ENCODE measurements at regions not wholly inside any gene's neighbourhood (a gene's known extent, or its start where the extent isn't known, plus 50 kb on each side); places are given as distances from the start of the nearest gene placed in this dataset.

GRCh38 chr13:104796581-104796980, 1730.4 kb upstream of the SLC10A2 start:
- Histone ChIP-seq H3K4me3 (ENCODE audit: insufficient read depth, low read depth, low read length) (no peak overlapping the region), H3K4me2 (ENCODE audit: low read depth, low read length) (no peak overlapping the region), H4K91ac (ENCODE audit: insufficient read depth, low read depth, low read length) (no peak overlapping the region), H3K9me3 (ENCODE audit: control insufficient read depth, insufficient read depth, low read length) (no peaks in the 10 kb centered on the region), H3K4ac (ENCODE audit: low read depth, low read length) (no peak overlapping the region), H3K27me3 (ENCODE audit: control insufficient read depth, insufficient read depth, low read length) (no peaks in the 10 kb centered on the region), H3K9ac (ENCODE audit: low read depth, low read length) (no peak overlapping the region), H3K14ac (replicated peaks; ENCODE audit: low read depth, low read length) (no peak overlapping the region), H3K9me1 (ENCODE audit: insufficient read depth, low read length) (no peaks in the 10 kb centered on the region), H3K36me3 (ENCODE audit: control insufficient read depth, insufficient read depth, low read length) (no peaks in the 10 kb centered on the region), H4K20me1 (ENCODE audit: insufficient read depth, low read length) (no peaks in the 10 kb centered on the region), H2BK5ac (ENCODE audit: low read depth, low read length, poor library complexity, severe bottlenecking) (no peak overlapping the region), H3K79me1 (ENCODE audit: low read depth in 1 of 2, low read length in 2 of 2) (no peaks in the 10 kb centered on the region), H2BK15ac (ENCODE audit: low read depth, low read length) (no peak overlapping the region), H2AFZ (replicated peaks; ENCODE audit: low read length, poor library complexity) (no peak overlapping the region), H2BK20ac (ENCODE audit: low read depth, low read length) (no peak overlapping the region), H3K27ac (ENCODE audit: insufficient read depth, low read length) (no peak overlapping the region), H3K56ac (ENCODE audit: extremely low read depth, insufficient read depth, low read length) (no peak overlapping the region), H2AK9ac (replicated peaks; ENCODE audit: low read depth, low read length, poor library complexity) (no peak overlapping the region), H4K8ac (ENCODE audit: low read depth in 2 of 2, low read length in 2 of 2) (no peak overlapping the region), H2BK120ac (ENCODE audit: low read depth, low read length) (no peak overlapping the region), H2AK5ac (ENCODE audit: low read depth, low read length) (no peak overlapping the region), H3K18ac (ENCODE audit: low read depth, low read length) (no peak overlapping the region), H3K23ac (ENCODE audit: low read depth, low read length) (no peak overlapping the region), H3K4me1 (ENCODE audit: control insufficient read depth, insufficient read depth, low read length) (no peaks in the 10 kb centered on the region), H4K5ac (ENCODE audit: low read depth, low read length) (no peak overlapping the region)
- CTCF ChIA-PET = no interaction called here
- POLR2A ChIA-PET (ENCODE audit: unreplicated experiment) = no interaction called here
- in situ Hi-C loops (cut with MboI; ENCODE audit: low sequenced_read_pairs) = no loop called here
- BruUV-seq (replicated peaks) = no TSS peak
- dilution Hi-C loops (cut with HindIII; ENCODE audit: low sequenced_read_pairs, unreplicated experiment) = no loop called here
- WGBS, 2 experiments (ENCODE audit: extremely low coverage in 2 of 2, insufficient read length in 1 of 2) = no CpG with 5 or more reads among the region's 2 CpGs
- TF ChIP-seq POLR2A (IDR thresholded peaks at IDR 0.05; ENCODE audit: low read depth, low read length) (no peak), BHLHE40 (IDR thresholded peaks at IDR 0.05; ENCODE audit: low read depth, low read length) (no peak), FOS (IDR thresholded peaks at IDR 0.05; ENCODE audit: low read depth, low read length) (no peak), NFE2L2 (IDR thresholded peaks at IDR 0.05; ENCODE audit: low read depth, low read length) (no peak), RFX5 (IDR thresholded peaks at IDR 0.05; ENCODE audit: low read depth, low read length) (no peak), CEBPB (IDR thresholded peaks at IDR 0.05; ENCODE audit: low read depth, low read length) (no peak), RCOR1 (IDR thresholded peaks at IDR 0.05; ENCODE audit: insufficient replicate concordance, low read length) (no peak)
- ATAC-seq (ENCODE audit: low read depth) (no peak), DNase-seq (no peak)
- intact Hi-C loops (cut with micrococcal nuclease) = no loop called here

Measured in IMR-90 (cell line).